WTC11 (cell line): ENCODE measurements at regions not wholly inside any gene's neighbourhood (a gene's known extent, or its start where the extent isn't known, plus 50 kb on each side); places are given as distances from the start of the nearest gene placed in this dataset.

Experiments
- IRF2 ChIP-seq: sonication (generic); formaldehyde crosslinking; IDR thresholded peaks from 2 replicates; pipeline ENCODE4 v1.8.0; 2022; ENCODE audit warnings: low read depth, missing genetic modification reagents, borderline replicate concordance
- SP1 ChIP-seq: sonication (generic); formaldehyde crosslinking; conservative IDR thresholded peaks from 2 replicates; pipeline ENCODE4 v1.8.1; 2022; ENCODE audit warnings: missing genetic modification reagents
- TF ChIP-seq, protein P1 (sequence below): fragments of 200-600 bp; IDR thresholded peaks from 2 replicates; pipeline ENCODE4 v1.8.0; 2022; ENCODE audit warnings: antibody characterized with exemption
- TF ChIP-seq, protein P2 (sequence below): sonication (generic); formaldehyde crosslinking; conservative IDR thresholded peaks from 2 replicates; pipeline ENCODE4 v1.8.1; 2022; ENCODE audit warnings: mild to moderate bottlenecking, missing genetic modification reagents
- TF ChIP-seq, protein P3 (sequence below): sonication (generic); formaldehyde crosslinking; IDR thresholded peaks from 2 replicates; pipeline ENCODE4 v1.8.0; 2022; ENCODE audit warnings: mild to moderate bottlenecking, missing genetic modification reagents

DNA sequence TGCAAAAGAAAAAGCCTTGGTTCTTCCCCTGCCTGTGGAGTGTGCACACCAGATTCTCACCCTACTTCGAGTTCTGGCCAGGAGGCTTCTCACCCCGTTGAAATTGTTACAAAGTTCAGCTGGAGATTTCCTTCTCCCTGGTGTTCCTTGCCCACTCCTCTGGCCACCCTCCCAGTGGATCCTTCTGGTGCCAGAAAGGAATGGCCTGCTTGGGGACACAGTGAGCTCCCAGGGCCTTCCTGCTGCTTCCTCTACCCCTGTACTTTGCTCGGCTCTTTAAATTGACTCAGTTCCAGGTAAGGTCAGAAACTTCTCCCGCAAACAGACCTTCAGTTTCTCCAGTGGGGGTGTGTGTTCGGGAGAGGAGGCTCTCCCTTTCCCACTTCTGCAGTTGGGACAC, 140.1 kb upstream of the CFAP20DC start:
- TF ChIP-seq, protein P1, sequence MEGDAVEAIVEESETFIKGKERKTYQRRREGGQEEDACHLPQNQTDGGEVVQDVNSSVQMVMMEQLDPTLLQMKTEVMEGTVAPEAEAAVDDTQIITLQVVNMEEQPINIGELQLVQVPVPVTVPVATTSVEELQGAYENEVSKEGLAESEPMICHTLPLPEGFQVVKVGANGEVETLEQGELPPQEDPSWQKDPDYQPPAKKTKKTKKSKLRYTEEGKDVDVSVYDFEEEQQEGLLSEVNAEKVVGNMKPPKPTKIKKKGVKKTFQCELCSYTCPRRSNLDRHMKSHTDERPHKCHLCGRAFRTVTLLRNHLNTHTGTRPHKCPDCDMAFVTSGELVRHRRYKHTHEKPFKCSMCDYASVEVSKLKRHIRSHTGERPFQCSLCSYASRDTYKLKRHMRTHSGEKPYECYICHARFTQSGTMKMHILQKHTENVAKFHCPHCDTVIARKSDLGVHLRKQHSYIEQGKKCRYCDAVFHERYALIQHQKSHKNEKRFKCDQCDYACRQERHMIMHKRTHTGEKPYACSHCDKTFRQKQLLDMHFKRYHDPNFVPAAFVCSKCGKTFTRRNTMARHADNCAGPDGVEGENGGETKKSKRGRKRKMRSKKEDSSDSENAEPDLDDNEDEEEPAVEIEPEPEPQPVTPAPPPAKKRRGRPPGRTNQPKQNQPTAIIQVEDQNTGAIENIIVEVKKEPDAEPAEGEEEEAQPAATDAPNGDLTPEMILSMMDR: no peak
- TF ChIP-seq, protein P2, sequence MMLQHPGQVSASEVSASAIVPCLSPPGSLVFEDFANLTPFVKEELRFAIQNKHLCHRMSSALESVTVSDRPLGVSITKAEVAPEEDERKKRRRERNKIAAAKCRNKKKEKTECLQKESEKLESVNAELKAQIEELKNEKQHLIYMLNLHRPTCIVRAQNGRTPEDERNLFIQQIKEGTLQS: no peak
- TF ChIP-seq, protein P3, sequence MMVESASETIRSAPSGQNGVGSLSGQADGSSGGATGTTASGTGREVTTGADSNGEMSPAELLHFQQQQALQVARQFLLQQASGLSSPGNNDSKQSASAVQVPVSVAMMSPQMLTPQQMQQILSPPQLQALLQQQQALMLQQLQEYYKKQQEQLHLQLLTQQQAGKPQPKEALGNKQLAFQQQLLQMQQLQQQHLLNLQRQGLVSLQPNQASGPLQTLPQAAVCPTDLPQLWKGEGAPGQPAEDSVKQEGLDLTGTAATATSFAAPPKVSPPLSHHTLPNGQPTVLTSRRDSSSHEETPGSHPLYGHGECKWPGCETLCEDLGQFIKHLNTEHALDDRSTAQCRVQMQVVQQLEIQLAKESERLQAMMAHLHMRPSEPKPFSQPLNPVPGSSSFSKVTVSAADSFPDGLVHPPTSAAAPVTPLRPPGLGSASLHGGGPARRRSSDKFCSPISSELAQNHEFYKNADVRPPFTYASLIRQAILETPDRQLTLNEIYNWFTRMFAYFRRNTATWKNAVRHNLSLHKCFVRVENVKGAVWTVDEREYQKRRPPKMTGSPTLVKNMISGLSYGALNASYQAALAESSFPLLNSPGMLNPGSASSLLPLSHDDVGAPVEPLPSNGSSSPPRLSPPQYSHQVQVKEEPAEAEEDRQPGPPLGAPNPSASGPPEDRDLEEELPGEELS (CRISPR knock-in tag): no peak
- TF ChIP-seq IRF2 (CRISPR knock-in tag) (no peak), SP1 (no peak)
